ENCODE measurements at regions not wholly inside any gene's neighbourhood (a gene's known extent, or its start where the extent isn't known, plus 50 kb on each side); places are given as distances from the start of the nearest gene placed in this dataset.

GRCh38 chr1:208326033-208326432 is 81.8 kb upstream of the PLXNA2 start:
- TF ChIP-seq CTCF (conservative IDR thresholded peaks at IDR 0.05) (no peak), EZH2 (IDR thresholded peaks at IDR 0.05; ENCODE audit: low read depth) (no peak)

All from PC-9 (cell line).